SIG-M5 treated with dmso at 0.1 percent for 504 hours (cell line): ENCODE measurements at regions not wholly inside any gene's neighbourhood (a gene's known extent, or its start where the extent isn't known, plus 50 kb on each side); places are given as distances from the start of the nearest gene placed in this dataset.
"Not testable (repeated sequence)": the region's sequence is repeated elsewhere in the genome, so short reads cannot be mapped to it uniquely, and the experiment has no call there.

Experiments
- DNase-seq: peaks from one replicate; lab custom pipeline; 2025; ENCODE audit not compliant: unreplicated experiment; lab: John Stamatoyannopoulos, UW

- no peak for DNase-seq
Measured at GRCh38 chr7:55299273-55299967, 65.7 kb upstream of the LANCL2 start.

- no peak for DNase-seq
Measured at GRCh38 chr7:55303220-55303619, 61.9 kb upstream of the LANCL2 start.

- no peak for DNase-seq
Measured at GRCh38 chr7:55304018-55304762, 60.9 kb upstream of the LANCL2 start.

- no peak for DNase-seq
Measured at GRCh38 chr7:55305135-55305534, 60.0 kb upstream of the LANCL2 start.

GRCh38 chr7:55306331-55306730, 58.8 kb upstream of the LANCL2 start:
- DNase-seq: no peak

- DNase-seq: no peak
Measured at GRCh38 chr7:55307123-55307916, 57.8 kb upstream of the LANCL2 start.

GRCh38 chr7:55308186-55308929, 56.8 kb upstream of the LANCL2 start:
- DNase-seq: no peak

- DNase-seq: no peak
Measured at GRCh38 chr7:55309040-55309991, 55.8 kb upstream of the LANCL2 start.

- no peak for DNase-seq
Measured at GRCh38 chr7:55310287-55311025, 54.7 kb upstream of the LANCL2 start.

- not testable (repeated sequence) for DNase-seq
Measured at GRCh38 chr7:55311892-55312291, 53.2 kb upstream of the LANCL2 start.

- DNase-seq: not testable (repeated sequence)
Measured at GRCh38 chr7:55313671-55314070, 51.5 kb upstream of the LANCL2 start.

- DNase-seq: no peak
Measured at GRCh38 chr7:55314967-55315366, 50.2 kb upstream of the LANCL2 start.
